ENCODE measurements at regions not wholly inside any gene's neighbourhood (a gene's known extent, or its start where the extent isn't known, plus 50 kb on each side); places are given as distances from the start of the nearest gene placed in this dataset.

DNA sequence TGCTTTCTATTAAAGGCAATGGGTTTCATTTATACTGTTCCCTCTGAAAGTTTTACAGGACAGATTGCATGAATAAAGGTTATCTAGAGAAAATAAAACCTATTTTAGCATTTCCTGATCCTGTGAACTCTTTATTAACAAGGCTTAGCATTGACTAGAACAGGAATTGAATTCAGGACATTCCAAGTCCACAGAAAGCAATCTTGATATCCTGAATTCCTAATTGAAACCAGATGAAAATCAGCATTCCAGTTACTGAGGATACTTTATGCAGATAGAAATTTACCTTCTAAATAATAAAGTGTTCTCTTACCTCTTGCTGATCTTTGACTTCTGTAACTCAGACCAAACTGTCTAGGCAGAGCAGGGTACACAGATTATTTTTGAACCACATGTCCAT lies 151.4 kb downstream of the ZNF518B start:
- Histone ChIP-seq H3K27ac (no peak overlapping the region), H3K27me3 (no peaks in the 10 kb centered on the region), H3K4me1 (no peaks in the 10 kb centered on the region), H3K36me3 (no peaks in the 10 kb centered on the region), H3K4me3 (no peak overlapping the region), H3K9me3 (no peaks in the 10 kb centered on the region)
- intact Hi-C loops (cut with DNase I), result no loop called here
- TF ChIP-seq POLR2A (IDR thresholded peaks at IDR 0.05), result no peak
- TF ChIP-seq, protein P1, sequence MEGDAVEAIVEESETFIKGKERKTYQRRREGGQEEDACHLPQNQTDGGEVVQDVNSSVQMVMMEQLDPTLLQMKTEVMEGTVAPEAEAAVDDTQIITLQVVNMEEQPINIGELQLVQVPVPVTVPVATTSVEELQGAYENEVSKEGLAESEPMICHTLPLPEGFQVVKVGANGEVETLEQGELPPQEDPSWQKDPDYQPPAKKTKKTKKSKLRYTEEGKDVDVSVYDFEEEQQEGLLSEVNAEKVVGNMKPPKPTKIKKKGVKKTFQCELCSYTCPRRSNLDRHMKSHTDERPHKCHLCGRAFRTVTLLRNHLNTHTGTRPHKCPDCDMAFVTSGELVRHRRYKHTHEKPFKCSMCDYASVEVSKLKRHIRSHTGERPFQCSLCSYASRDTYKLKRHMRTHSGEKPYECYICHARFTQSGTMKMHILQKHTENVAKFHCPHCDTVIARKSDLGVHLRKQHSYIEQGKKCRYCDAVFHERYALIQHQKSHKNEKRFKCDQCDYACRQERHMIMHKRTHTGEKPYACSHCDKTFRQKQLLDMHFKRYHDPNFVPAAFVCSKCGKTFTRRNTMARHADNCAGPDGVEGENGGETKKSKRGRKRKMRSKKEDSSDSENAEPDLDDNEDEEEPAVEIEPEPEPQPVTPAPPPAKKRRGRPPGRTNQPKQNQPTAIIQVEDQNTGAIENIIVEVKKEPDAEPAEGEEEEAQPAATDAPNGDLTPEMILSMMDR (IDR thresholded peaks at IDR 0.05), result no peak
- TF ChIP-seq EP300 (IDR thresholded peaks at IDR 0.05), result no peak
- no peak for TF ChIP-seq POLR2AphosphoS5 (IDR thresholded peaks at IDR 0.05)
- DNase-seq, result no peak

GRCh38 chr4:10303291-10303690 lies 153.9 kb downstream of the ZNF518B start:
- Histone ChIP-seq H3K36me3 (no peaks in the 10 kb centered on the region), H3K27me3 (no peaks in the 10 kb centered on the region), H3K9me3 (no peaks in the 10 kb centered on the region), H3K4me1 (no peaks in the 10 kb centered on the region), H3K4me3 (no peak overlapping the region), H3K27ac (no peak overlapping the region)
- no peak for DNase-seq
- 45 to 70% methylated on average over 4 of the region's 4 CpGs for WGBS, 2 donors
- intact Hi-C loops (cut with DNase I), result no loop called here
- TF ChIP-seq, protein P1 (IDR thresholded peaks at IDR 0.05), result no peak
- TF ChIP-seq EP300 (IDR thresholded peaks at IDR 0.05) (no peak), POLR2A (IDR thresholded peaks at IDR 0.05) (no peak), POLR2AphosphoS5 (IDR thresholded peaks at IDR 0.05) (no peak)

DNA sequence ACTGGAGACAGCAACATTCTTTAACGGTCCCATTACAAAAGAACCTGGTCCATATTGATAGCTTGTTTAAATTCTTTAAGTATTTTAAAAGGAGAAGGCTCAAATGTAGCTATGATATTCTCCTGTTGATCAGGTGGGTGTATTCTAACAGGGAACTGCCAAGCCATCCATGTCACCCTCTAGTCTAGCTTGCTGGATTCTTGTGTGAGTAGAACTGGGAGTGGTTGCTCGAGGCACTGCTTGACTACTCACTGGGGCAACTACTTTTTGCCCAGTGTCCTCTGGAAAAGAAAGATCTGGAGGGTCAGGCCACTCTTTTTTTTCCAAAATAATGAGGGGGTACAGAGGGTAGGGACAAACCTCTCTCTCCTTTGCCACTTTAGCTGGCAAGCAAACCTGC lies 155.1 kb downstream of the ZNF518B start:
- WGBS, 2 donors, result 82 to 88% methylated on average over 2 of the region's 2 CpGs
- DNase-seq, result no peak
- no peaks in the 10 kb centered on the region for H3K27me3 ChIP-seq
- TF ChIP-seq, protein P1 (IDR thresholded peaks at IDR 0.05), result no peak
- TF ChIP-seq POLR2AphosphoS5 (IDR thresholded peaks at IDR 0.05) (no peak), EP300 (IDR thresholded peaks at IDR 0.05) (no peak), POLR2A (IDR thresholded peaks at IDR 0.05) (no peak)
- no peaks in the 10 kb centered on the region for H3K4me1 ChIP-seq
- H3K36me3 ChIP-seq, result no peaks in the 10 kb centered on the region
- intact Hi-C loops (cut with DNase I), result no loop called here
- H3K9me3 ChIP-seq, result no peaks in the 10 kb centered on the region
- no peak overlapping the region for H3K4me3 ChIP-seq
- no peak overlapping the region for H3K27ac ChIP-seq

- intact Hi-C loops (cut with DNase I), result no loop called here
Observed at GRCh38 chr4:10299601-10300000, 157.6 kb downstream of the ZNF518B start.

GRCh38 chr4:10298681-10299080 lies 158.5 kb downstream of the ZNF518B start:
- 90 to 91% methylated on average over 3 of the region's 3 CpGs for WGBS, 2 donors
- Histone ChIP-seq H3K27me3 (no peaks in the 10 kb centered on the region), H3K4me3 (no peak overlapping the region), H3K9me3 (no peaks in the 10 kb centered on the region), H3K4me1 (no peaks in the 10 kb centered on the region), H3K27ac (no peak overlapping the region), H3K36me3 (no peaks in the 10 kb centered on the region)
- TF ChIP-seq POLR2A (IDR thresholded peaks at IDR 0.05) (no peak), EP300 (IDR thresholded peaks at IDR 0.05) (no peak)
- DNase-seq, result no peak
- intact Hi-C loops (cut with DNase I), result no loop called here

More at GRCh38 chr4:10299601-10300000, 157.6 kb downstream of the ZNF518B start:
- Histone ChIP-seq H3K27me3 (no peaks in the 10 kb centered on the region), H3K4me3 (no peak overlapping the region), H3K9me3 (no peaks in the 10 kb centered on the region), H3K27ac (no peak overlapping the region), H3K4me1 (no peaks in the 10 kb centered on the region), H3K36me3 (no peaks in the 10 kb centered on the region)
- no peak for DNase-seq
- TF ChIP-seq POLR2A (IDR thresholded peaks at IDR 0.05) (no peak), EP300 (IDR thresholded peaks at IDR 0.05) (no peak), POLR2AphosphoS5 (IDR thresholded peaks at IDR 0.05) (no peak)
- TF ChIP-seq, protein P1 (IDR thresholded peaks at IDR 0.05), result no peak
- WGBS, 2 donors, result 61 to 66% methylated on average over 3 of the region's 3 CpGs
